Caco-2 (cell line): ENCODE measurements at regions not wholly inside any gene's neighbourhood (a gene's known extent, or its start where the extent isn't known, plus 50 kb on each side); places are given as distances from the start of the nearest gene placed in this dataset.

Experiments
- BruUV-seq: library from RNA; stranded (reverse); fragments of 400-500 nt; replicated peaks from 2 replicates; lab custom pipeline; 2021; lab: Mats Ljungman, UMichigan
- CTCF ChIA-PET: fragments of 300-600 bp; sonication (Branson Sonifier 250); formaldehyde crosslinking; loops from one replicate; lab custom pipeline; 2022; ENCODE audit warnings: antibody characterized with exemption; lab: Charles Lee
- POLR2A ChIA-PET: fragments of 300-600 bp; sonication (Branson Sonifier 250); formaldehyde crosslinking; loops from one replicate; lab custom pipeline; 2022; ENCODE audit warnings: antibody characterized with exemption; lab: Charles Lee
- DNase-seq, 2 experiments: peaks; one replicate each; pipeline versions ENCODE4 v3.0.0 to v3.0.0-alpha.2; 2020 to 2022
- H3K27me3 ChIP-seq: replicated peaks from 2 replicates; pipeline ENCODE4 v1.6.0; 2011; ENCODE audit warnings: low read length; ENCODE audit not compliant: control insufficient read depth, insufficient read depth
- H3K36me3 ChIP-seq: 2 replicates; pipeline ENCODE4 v1.5.1; 2011; ENCODE audit warnings: low read length; ENCODE audit not compliant: control insufficient read depth, insufficient read depth
- H3K4me1 ChIP-seq: fragments of 250-450 bp; sonication (Bioruptor Pico); 2 replicates; pipeline ENCODE4 v1.5.1; 2020; ENCODE audit warnings: mild to moderate bottlenecking
- H3K4me3 ChIP-seq: 2 replicates; pipeline ENCODE4 v1.5.1; 2011; ENCODE audit warnings: low read depth, mild to moderate bottlenecking, control low read depth, low read length
- H3K9me3 ChIP-seq: fragments of 250-450 bp; sonication (Bioruptor Pico); 2 replicates; pipeline ENCODE4 v1.5.1; 2020; ENCODE audit warnings: mild to moderate bottlenecking, moderate library complexity
- H3K27ac Mint-ChIP-seq: one replicate; pipeline ENCODE4 v1.8.0; 2022; ENCODE audit warnings: mixed read lengths; ENCODE audit not compliant: unreplicated experiment
- H3K27me3 Mint-ChIP-seq: one replicate; pipeline ENCODE4 v1.8.0; 2022; ENCODE audit warnings: mixed read lengths; ENCODE audit not compliant: insufficient read depth, unreplicated experiment
- H3K36me3 Mint-ChIP-seq: one replicate; pipeline ENCODE4 v1.8.0; 2022; ENCODE audit warnings: mild to moderate bottlenecking, mixed read lengths; ENCODE audit not compliant: insufficient read depth, unreplicated experiment
- H3K4me1 Mint-ChIP-seq: one replicate; pipeline ENCODE4 v1.8.0; 2022; ENCODE audit warnings: low read depth, mixed read lengths; ENCODE audit not compliant: unreplicated experiment
- H3K4me3 Mint-ChIP-seq: one replicate; pipeline ENCODE4 v1.8.0; 2022; ENCODE audit warnings: mild to moderate bottlenecking, moderate library complexity, mixed read lengths; ENCODE audit not compliant: unreplicated experiment
- H3K9me3 Mint-ChIP-seq: one replicate; pipeline ENCODE4 v1.8.0; 2022; ENCODE audit warnings: mixed read lengths; ENCODE audit not compliant: unreplicated experiment
- intact Hi-C: fragments of 100-400 bp; cut with micrococcal nuclease; formaldehyde crosslinking; loops from one replicate; pipeline ENCODE4 v1.10.0; 2022; ENCODE audit not compliant: unreplicated experiment
- TF ChIP-seq, protein P1 (sequence below), 2 experiments: fragments of 200-600 bp in 1 of 2; IDR thresholded peaks; 1 replicate in 1 of 2; 2 replicates in 1 of 2; pipeline versions ENCODE4 v1.5.1 to v1.8.0; 2011 to 2022; ENCODE audit warnings: antibody characterized with exemption in 1 of 2, control low read depth in 1 of 2, inconsistent platforms in 1 of 2, low read depth in 1 of 2, low read length in 1 of 2, mild to moderate bottlenecking in 1 of 2, moderate library complexity in 1 of 2; ENCODE audit not compliant: insufficient read depth in 1 of 2, severe bottlenecking in 1 of 2, unreplicated experiment in 1 of 2

DNA sequence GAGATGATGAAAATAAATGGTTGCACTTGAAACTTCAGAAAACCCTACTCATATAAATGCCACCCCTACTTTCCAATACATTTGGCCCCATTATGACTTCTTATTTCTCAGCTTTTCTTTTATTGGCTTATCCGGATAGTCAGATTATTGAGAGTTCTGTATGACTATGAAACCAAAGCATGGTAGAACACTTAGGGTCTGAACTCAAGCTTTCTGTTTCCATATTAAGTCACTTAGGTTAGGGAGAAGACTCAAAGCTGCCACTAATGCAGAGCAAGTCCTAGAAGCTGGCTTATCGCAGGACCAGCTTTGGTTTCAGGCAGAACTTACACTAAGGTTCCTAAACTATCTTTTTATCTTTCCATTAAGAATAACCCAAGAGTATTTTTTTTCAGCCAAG is 229.9 kb upstream of the CPEB2 start:
- no peaks in the 10 kb centered on the region for H3K4me1 ChIP-seq
- Mint-ChIP-seq H3K27me3 (no peaks in the 10 kb centered on the region), H3K4me3 (no peak overlapping the region), H3K4me1 (no peaks in the 10 kb centered on the region), H3K27ac (no peak overlapping the region), H3K9me3 (no peaks in the 10 kb centered on the region), H3K36me3 (no peaks in the 10 kb centered on the region)
- intact Hi-C loops, result no loop called here
- ChIA-PET POLR2A (no interaction called here), CTCF (no interaction called here)
- no peak overlapping the region for H3K4me3 ChIP-seq
- BruUV-seq, result no TSS peak
- TF ChIP-seq, protein P1, sequence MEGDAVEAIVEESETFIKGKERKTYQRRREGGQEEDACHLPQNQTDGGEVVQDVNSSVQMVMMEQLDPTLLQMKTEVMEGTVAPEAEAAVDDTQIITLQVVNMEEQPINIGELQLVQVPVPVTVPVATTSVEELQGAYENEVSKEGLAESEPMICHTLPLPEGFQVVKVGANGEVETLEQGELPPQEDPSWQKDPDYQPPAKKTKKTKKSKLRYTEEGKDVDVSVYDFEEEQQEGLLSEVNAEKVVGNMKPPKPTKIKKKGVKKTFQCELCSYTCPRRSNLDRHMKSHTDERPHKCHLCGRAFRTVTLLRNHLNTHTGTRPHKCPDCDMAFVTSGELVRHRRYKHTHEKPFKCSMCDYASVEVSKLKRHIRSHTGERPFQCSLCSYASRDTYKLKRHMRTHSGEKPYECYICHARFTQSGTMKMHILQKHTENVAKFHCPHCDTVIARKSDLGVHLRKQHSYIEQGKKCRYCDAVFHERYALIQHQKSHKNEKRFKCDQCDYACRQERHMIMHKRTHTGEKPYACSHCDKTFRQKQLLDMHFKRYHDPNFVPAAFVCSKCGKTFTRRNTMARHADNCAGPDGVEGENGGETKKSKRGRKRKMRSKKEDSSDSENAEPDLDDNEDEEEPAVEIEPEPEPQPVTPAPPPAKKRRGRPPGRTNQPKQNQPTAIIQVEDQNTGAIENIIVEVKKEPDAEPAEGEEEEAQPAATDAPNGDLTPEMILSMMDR (IDR thresholded peaks at IDR 0.05; ENCODE audit: insufficient read depth in 1 of 2, low read depth in 1 of 2, low read length in 1 of 2, severe bottlenecking in 1 of 2, unreplicated experiment in 1 of 2), result no peak
- no peaks in the 10 kb centered on the region for H3K9me3 ChIP-seq
- no peaks in the 10 kb centered on the region for H3K27me3 ChIP-seq
- H3K36me3 ChIP-seq, result no peaks in the 10 kb centered on the region
- no peak for DNase-seq

DNA sequence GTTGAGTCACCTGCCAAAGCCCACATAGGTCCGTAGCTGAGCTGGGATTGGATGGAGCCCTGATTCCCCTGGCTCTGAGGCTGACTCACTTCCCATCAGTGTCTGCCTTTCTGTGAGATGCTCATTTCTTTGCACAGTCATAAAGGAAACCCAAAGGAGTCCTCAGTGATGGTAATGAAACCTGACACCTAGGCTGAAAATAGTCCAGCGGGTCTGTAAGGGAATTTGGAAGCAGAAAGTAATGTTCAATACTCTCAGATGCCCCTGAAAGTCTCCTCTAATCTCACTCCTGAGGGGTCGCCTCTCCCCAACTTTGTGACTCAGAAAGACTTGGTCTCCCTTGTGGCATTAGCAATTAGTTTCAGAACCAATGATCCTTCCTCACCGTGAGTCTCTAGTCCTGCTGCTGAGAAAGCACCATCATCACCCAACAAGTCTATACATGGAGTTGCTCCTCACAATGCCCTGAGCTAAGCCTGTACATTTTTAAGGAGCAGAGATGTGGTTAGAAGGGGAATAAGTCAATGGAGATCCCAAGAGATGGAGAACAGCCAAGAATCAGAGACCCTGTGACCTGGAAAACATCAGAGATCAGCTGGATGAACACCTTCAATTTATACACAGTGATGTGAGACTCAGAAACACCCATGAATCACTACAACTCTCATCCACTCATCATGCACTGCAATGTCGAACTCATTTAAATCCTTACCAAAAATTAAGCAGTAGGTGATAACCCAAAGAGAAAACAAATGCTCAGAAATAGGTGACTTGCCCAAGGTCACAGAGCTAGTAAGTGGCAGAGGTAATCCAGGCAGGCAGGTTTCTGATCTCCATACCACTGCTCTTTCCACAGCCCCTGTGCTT is 219.0 kb upstream of the CPEB2 start:
- H3K27me3 ChIP-seq, result no peaks in the 10 kb centered on the region
- DNase-seq, result no peak
- H3K9me3 Mint-ChIP-seq, result no peaks in the 10 kb centered on the region
- no peak overlapping the region for H3K4me3 Mint-ChIP-seq
- H3K4me3 ChIP-seq, result no peak overlapping the region
- no peak overlapping the region for H3K27ac Mint-ChIP-seq
- no peaks in the 10 kb centered on the region for H3K9me3 ChIP-seq
- POLR2A ChIA-PET, result no interaction called here
- H3K27me3 Mint-ChIP-seq, result peaks cover 3% of the 10 kb centered on the region
- BruUV-seq, result no TSS peak
- H3K4me1 ChIP-seq, result no peaks in the 10 kb centered on the region
- TF ChIP-seq, protein P1 (IDR thresholded peaks at IDR 0.05; ENCODE audit: insufficient read depth in 1 of 2, low read depth in 1 of 2, low read length in 1 of 2, severe bottlenecking in 1 of 2, unreplicated experiment in 1 of 2), result no peak
- no peaks in the 10 kb centered on the region for H3K4me1 Mint-ChIP-seq
- intact Hi-C loops, result no loop called here
- no peaks in the 10 kb centered on the region for H3K36me3 ChIP-seq
- CTCF ChIA-PET, result no interaction called here
- no peaks in the 10 kb centered on the region for H3K36me3 Mint-ChIP-seq

DNA sequence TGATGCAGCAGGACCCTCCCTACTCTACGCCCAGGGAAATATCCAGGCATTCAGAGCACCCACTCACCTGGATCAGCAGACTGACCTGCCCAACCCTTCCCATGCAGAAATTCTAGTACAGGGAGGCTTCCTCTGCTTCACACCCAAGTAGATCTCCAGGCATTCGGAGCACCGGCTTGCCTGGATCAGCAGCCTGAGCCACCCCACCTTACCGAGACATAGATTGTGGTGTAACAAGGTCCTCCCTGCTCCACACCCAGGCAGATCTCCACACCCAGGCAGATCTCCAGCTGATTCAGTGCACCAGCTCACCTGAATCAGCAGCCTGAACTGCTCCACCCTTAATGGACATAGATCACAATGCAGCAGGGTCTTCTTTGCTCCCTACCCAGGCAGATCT is 215.1 kb upstream of the CPEB2 start:
- H3K9me3 ChIP-seq, result no peaks in the 10 kb centered on the region
- POLR2A ChIA-PET, result no interaction called here
- H3K27ac Mint-ChIP-seq, result no peak overlapping the region
- H3K4me3 ChIP-seq, result no peak overlapping the region
- no peaks in the 10 kb centered on the region for H3K4me1 ChIP-seq
- intact Hi-C loops, result no loop called here
- CTCF ChIA-PET, result no interaction called here
- DNase-seq, result no peak
- H3K36me3 ChIP-seq, result no peaks in the 10 kb centered on the region
- H3K27me3 ChIP-seq, result no peaks in the 10 kb centered on the region
- no TSS peak for BruUV-seq
- H3K36me3 Mint-ChIP-seq, result no peaks in the 10 kb centered on the region
- no peak overlapping the region for H3K4me3 Mint-ChIP-seq
- H3K9me3 Mint-ChIP-seq, result no peaks in the 10 kb centered on the region
- H3K4me1 Mint-ChIP-seq, result no peaks in the 10 kb centered on the region
- H3K27me3 Mint-ChIP-seq, result peaks cover 3% of the 10 kb centered on the region
- TF ChIP-seq, protein P1 (IDR thresholded peaks at IDR 0.05; ENCODE audit: insufficient read depth in 1 of 2, low read depth in 1 of 2, low read length in 1 of 2, severe bottlenecking in 1 of 2, unreplicated experiment in 1 of 2), result no peak
